Hematopoietic multipotent progenitor cell treated with erythropoietin and hydrocortisone succinate and interleukin-3 and kit ligand, for 6 days (in vitro differentiated cells): ENCODE measurements at regions not wholly inside any gene's neighbourhood (a gene's known extent, or its start where the extent isn't known, plus 50 kb on each side); places are given as distances from the start of the nearest gene placed in this dataset.

Experiments
- DNase-seq: peaks from one replicate; pipeline ENCODE4 v3.0.0-alpha.2; 2015

GRCh38 chr9:89749500-89750116 is 144.8 kb downstream of the GADD45G start:
- no peak for DNase-seq

DNA sequence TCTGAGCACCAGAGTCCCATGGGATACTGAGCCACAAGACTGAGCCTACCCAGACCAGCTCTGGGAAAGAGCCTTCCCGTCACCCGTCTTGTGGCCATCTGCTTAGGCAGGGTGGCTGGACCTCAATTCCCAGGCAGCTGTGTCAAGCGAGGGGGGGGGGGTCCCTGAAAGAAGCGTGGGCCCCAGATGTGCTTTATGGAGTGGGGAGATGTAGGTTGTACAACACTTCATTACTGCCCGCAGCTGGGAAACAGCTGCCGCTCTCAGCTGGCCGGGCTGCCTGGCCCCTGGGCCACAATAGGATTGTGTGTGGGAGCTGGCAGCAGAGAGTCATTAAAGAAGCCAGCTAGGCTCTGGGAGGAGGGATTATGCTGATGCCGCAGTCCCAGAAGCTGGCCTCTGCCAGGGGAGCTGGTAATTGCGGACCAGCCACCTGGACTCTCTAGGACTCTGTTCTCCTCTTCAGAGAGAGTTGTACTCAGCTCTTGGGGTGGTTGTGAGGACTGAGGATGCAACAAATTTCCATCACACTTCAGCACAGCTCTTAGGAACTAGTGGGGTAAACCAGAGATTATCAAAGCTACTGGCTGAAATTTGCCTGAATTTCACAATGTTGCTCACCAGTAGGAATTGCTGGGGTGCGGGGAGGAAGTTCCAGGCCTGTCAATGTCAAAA is 145.4 kb downstream of the GADD45G start:
- no peak for DNase-seq

GRCh38 chr9:89751079-89751825 is 146.4 kb downstream of the GADD45G start:
- no peak for DNase-seq

DNA sequence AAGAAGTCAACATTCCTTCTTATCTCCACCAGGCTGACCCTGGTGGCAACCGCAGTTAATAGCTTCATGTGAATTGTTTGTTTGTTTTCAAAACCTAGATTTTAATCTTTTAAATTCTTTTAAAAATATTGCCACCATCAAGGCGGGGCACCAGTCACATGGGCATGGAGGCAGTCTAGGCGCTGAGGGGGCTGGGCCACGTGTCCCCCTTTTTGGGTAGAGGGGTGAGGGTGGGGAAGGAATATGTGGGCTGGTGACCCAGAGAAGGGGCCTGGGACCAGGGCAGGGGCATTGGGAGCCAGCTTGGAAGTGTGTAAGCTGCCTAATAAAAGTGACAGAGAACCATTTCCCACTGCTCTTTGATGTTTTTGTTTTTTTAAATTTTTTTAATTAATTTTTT is 147.3 kb downstream of the GADD45G start:
- no peak for DNase-seq

- DNase-seq = no peak
Measured at GRCh38 chr9:89753472-89754055, 148.8 kb downstream of the GADD45G start.

GRCh38 chr9:89754193-89754592 is 149.4 kb downstream of the GADD45G start:
- no peak for DNase-seq

DNA sequence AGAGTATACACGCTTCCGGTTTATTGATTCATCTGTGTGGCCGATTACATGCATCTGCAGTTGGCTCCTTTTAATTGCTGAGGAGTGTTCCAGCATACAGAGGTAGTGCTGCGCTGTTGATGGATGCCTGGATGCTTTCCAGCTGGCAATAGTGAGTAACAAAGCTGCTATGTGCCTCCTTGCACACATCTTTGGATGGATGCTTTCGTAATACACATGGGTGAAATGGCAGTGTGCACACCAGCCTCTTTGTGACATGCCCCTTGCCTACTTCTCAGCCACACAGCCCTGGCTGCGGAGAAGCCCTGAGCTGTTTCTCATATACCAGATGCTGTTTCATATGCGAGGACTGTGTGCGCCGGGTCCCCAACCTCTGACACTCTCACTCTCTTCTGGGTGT is 151.0 kb downstream of the GADD45G start:
- no peak for DNase-seq

- no peak for DNase-seq
Measured at GRCh38 chr9:89756891-89757537, 152.2 kb downstream of the GADD45G start.

- no peak for DNase-seq
Measured at GRCh38 chr9:89757776-89758528, 153.1 kb downstream of the GADD45G start.

GRCh38 chr9:89759572-89759971 is 154.8 kb downstream of the GADD45G start:
- no peak for DNase-seq

DNA sequence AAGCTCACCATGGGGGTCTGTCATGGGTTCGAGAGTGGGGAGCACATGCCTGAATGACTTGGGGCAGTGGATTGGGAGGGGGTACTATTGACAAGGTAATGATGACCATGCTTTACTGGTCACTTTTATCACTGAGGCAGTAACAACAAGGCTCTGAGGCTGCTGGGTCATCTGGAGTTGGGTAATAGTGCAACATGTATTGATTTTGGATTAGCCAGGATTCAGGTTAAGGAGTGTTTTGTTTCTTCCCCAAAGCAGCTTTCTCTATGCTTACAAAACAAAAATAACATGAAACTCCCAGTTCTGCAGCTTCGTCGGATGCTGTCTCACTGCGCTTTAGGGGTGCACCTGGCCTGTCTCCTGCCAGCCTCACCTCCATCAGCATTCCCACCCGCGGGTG is 155.3 kb downstream of the GADD45G start:
- no peak for DNase-seq

DNA sequence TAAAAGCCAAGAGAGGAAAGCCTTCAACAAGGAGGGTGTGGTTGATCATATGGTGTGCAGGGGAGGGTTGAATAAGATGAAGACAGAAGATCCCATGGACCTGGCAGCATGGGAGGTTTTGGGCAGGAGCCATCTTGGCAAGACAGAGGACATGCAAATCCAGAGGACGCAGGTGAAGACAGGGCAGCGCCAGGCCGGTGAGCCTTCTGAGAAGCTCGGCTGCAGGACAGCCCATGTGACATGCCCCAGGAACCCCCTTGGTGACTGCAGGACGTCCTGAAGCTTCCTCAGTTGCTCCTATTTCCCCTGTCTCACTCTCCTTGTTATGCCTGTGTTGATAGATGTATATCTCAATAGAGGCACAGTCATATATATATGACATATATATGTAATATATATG is 159.4 kb downstream of the GADD45G start:
- DNase-seq = no peak

DNA sequence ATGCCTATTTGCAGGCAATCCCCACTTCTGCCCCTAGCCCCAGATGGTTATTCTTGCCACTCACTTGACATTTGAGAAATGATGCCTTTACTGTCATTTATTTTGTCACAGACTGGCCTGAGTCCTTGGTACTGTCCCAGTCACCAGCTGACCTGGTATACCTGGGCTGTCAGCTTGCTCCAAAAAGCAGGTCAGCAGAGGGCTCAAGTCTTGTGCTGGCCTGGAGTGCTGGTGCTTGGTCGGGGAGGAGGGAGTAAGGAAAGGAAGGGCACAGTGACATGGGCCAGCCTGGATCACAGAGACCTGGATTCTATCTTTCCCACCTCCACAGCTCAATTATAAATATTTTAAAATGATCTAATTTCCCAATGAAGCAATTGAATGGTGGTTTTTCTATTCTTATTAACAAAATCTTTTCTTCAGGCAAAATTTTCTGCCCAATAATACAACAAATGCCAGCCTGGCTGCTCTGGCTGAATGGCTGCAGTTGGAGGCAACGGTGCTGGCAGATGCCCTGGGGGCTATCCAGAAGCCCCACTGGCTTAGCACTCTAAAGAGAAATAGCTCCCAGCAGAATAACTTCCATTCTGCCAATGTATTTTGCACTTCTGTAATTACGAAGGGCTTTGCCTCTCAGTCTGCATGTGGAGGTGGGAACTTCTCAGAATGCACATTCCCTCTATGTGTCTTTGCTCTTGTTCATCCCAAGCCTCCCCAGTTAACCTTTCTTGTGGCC is 160.6 kb downstream of the GADD45G start:
- DNase-seq = no peak

DNA sequence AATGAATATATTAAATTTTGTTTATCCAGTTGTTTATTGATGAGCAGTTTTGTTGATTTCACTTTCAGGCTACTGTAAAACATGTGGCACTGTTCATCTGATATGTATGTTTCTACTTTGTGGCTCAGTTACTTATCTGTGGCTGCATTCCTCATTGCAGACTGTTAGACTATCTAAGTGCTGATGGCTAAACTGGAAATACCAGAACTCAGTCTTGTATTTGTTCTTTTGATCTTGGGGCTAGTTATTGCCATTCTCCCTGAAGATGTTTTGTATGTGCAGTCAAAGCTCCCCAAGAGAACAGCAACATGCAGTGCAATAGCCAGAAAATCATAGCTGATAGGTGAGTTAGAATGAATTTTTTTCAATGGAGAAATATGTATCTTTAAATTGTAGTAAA is 162.2 kb downstream of the GADD45G start:
- no peak for DNase-seq

DNA sequence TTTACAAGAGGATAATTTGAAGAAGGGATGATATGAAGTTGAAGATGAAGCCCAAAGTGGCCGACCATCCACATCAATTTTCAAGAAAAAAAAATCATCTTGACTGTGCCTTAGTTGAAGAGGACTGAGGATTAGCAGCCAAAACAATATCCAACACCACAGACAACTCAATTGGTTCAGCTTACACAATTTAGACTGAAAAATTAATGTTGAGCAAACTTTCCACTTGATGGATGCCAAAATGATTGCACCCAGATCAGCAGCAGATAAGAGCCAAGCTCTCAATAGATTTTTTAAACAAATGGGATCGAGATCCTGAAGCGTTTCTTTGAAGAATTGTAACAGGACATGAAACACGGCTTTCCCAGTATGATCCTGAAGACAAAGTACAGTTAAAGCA is 163.2 kb downstream of the GADD45G start:
- DNase-seq = no peak

GRCh38 chr9:89768650-89769071 is 163.8 kb downstream of the GADD45G start:
- DNase-seq = no peak

GRCh38 chr9:89770531-89771174 is 165.8 kb downstream of the GADD45G start:
- DNase-seq = no peak

GRCh38 chr9:89771205-89771604 is 166.4 kb downstream of the GADD45G start:
- DNase-seq = no peak

- no peak for DNase-seq
Measured at GRCh38 chr9:89773170-89773569, 168.4 kb downstream of the GADD45G start.

DNA sequence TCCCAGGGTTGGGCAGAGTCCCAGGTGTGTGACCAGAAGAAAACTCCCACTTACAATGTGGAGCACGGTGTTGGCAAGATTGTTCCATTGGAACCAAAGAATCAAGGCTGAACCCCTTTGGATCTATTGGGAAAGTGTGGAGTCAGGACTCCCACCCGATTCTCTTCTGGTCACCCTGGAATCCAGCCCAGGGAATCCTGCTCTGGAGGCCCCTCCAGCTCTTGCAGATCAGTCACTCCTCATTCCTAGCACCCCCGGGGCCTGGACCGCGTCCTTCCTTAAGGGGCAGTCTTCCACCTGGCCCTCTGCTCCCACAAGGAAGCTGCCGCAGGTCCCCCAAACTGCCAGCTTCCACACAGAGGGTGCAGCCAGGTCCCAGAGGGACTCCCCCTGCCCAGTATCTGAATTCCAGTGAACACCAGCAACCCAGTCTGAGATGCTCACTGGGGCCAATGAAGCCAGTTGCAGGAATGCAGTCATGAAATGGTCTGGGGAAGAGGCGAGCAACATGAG is 170.1 kb downstream of the GADD45G start:
- DNase-seq = no peak

DNA sequence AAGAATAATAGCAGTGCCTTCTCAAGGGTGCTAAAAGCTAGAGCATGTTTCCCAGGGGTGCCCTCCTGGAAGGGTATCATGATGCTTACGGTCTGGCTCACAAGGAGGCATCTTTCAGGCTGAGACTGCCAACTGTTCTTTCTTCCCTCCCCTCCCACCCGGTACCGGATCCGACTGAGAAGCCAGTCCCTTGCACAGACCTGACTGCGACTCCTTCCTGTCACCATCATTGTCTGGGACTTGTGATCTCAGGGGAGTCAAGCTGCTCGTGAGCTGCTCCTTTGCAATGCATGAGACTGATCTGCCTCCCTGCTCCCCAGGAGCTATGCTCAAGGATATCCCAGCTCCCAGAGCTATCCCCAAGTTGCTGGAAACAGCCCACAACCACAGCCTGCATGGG is 170.8 kb downstream of the GADD45G start:
- DNase-seq = no peak
